OCI-LY7 (cell line): ENCODE measurements at regions not wholly inside any gene's neighbourhood (a gene's known extent, or its start where the extent isn't known, plus 50 kb on each side); places are given as distances from the start of the nearest gene placed in this dataset.

Source experiments
- BruUV-seq: library from RNA; stranded (reverse); fragments of 400-500 nt; replicated peaks from 2 replicates; lab custom pipeline; 2021; lab: Mats Ljungman, UMichigan
- CTCF ChIA-PET: fragments of 300-600 bp; sonication (Branson Sonifier 250); formaldehyde crosslinking; loops from one replicate; lab custom pipeline; 2022; ENCODE audit warnings: antibody characterized with exemption; ENCODE audit not compliant: unreplicated experiment; lab: Charles Lee
- POLR2A ChIA-PET: fragments of 300-600 bp; sonication (Branson Sonifier 250); formaldehyde crosslinking; loops from one replicate; lab custom pipeline; 2022; ENCODE audit warnings: antibody characterized with exemption; lab: Charles Lee
- DNase-seq: peaks from one replicate; pipeline ENCODE4 v3.0.0-alpha.2; 2015; ENCODE audit warnings: low spot score
- H2AFZ ChIP-seq: fragments of 200-600 bp; sonication (generic), shearing (Covaris generic); 2 replicates; pipeline ENCODE4 v1.6.1; 2014; ENCODE audit warnings: mild to moderate bottlenecking, antibody characterized with exemption, low read length, moderate library complexity
- H3K27ac ChIP-seq: fragments of 200-600 bp; sonication (generic); 2 replicates; pipeline ENCODE4 v1.5.1; 2014; ENCODE audit warnings: mixed run types, low read depth, mild to moderate bottlenecking, moderate library complexity, low read length, inconsistent platforms; ENCODE audit not compliant: poor library complexity, severe bottlenecking
- H3K36me3 ChIP-seq: fragments of 200-600 bp; sonication (generic); 2 replicates; pipeline ENCODE4 v1.6.1; 2014; ENCODE audit warnings: mild to moderate bottlenecking, antibody characterized with exemption, low read length, moderate library complexity, mixed read lengths; ENCODE audit not compliant: insufficient read depth
- H3K4me1 ChIP-seq: fragments of 200-600 bp; sonication (generic); 2 replicates; pipeline ENCODE4 v1.5.1; 2014; ENCODE audit warnings: mild to moderate bottlenecking, low read length; ENCODE audit not compliant: insufficient read depth, poor library complexity, severe bottlenecking
- H3K4me2 ChIP-seq: fragments of 200-600 bp; sonication (generic); 2 replicates; pipeline ENCODE4 v1.6.1; 2014; ENCODE audit warnings: mild to moderate bottlenecking, low read length
- H3K4me3 ChIP-seq: fragments of 200-600 bp; sonication (generic); 2 replicates; pipeline ENCODE4 v1.5.1; 2014; ENCODE audit warnings: mild to moderate bottlenecking, low read depth, low read length; ENCODE audit not compliant: poor library complexity, severe bottlenecking
- H3K79me2 ChIP-seq: fragments of 200-600 bp; sonication (generic); 2 replicates; pipeline ENCODE4 v1.6.1; 2016; ENCODE audit warnings: low read depth, mild to moderate bottlenecking, low read length, moderate library complexity, mixed read lengths; ENCODE audit not compliant: insufficient read depth
- H3K9me2 ChIP-seq: fragments of 200-600 bp; sonication (generic); 2 replicates; pipeline ENCODE4 v1.6.1; 2016; ENCODE audit warnings: mild to moderate bottlenecking, low read length, mixed read lengths; ENCODE audit not compliant: insufficient read depth
- H3K9me3 ChIP-seq: fragments of 200-600 bp; sonication (generic); 2 replicates; pipeline ENCODE4 v1.6.1; 2014; ENCODE audit warnings: mild to moderate bottlenecking, mixed run types, low read length, mixed read lengths
- H4K20me1 ChIP-seq: fragments of 200-600 bp; sonication (generic); 2 replicates; pipeline ENCODE4 v1.6.1; 2014; ENCODE audit warnings: mild to moderate bottlenecking, antibody characterized with exemption, low read length, moderate library complexity, mixed read lengths; ENCODE audit not compliant: insufficient read depth
- EZH2phosphoT487 ChIP-seq: fragments of 200-600 bp; sonication (generic); IDR thresholded peaks from 2 replicates; pipeline ENCODE4 v1.6.1; 2018; ENCODE audit warnings: low read depth, borderline replicate concordance, mild to moderate bottlenecking, mixed run types, antibody characterized with exemption, low read length, moderate library complexity, mixed read lengths
- intact Hi-C: fragments of 100-400 bp; cut with micrococcal nuclease; formaldehyde crosslinking; loops from one replicate; pipeline ENCODE4 v1.10.0; 2022; ENCODE audit not compliant: unreplicated experiment
- TF ChIP-seq, protein P1 (sequence below): fragments of 200-600 bp; sonication (generic); conservative IDR thresholded peaks from 2 replicates; pipeline ENCODE4 v1.5.1; 2014; ENCODE audit warnings: mild to moderate bottlenecking, antibody characterized with exemption, low read length, moderate library complexity, mixed read lengths

- CTCF ChIA-PET = no interaction called here
- no peak overlapping the region for H3K27ac ChIP-seq
- POLR2A ChIA-PET = interaction anchor here (0.6 to 1.2 kb wide), 2 partner anchors 8 to 258 kb away, joined by 3 to 4 read pairs; no protein-coding TSS in a partner anchor
- no peaks in the 10 kb centered on the region for H3K9me2 ChIP-seq
- H3K9me3 ChIP-seq = no peaks in the 10 kb centered on the region
- no peaks in the 10 kb centered on the region for H3K79me2 ChIP-seq
- intact Hi-C loops = no loop called here
- no peaks in the 10 kb centered on the region for H3K4me1 ChIP-seq
- no peak for DNase-seq
- no peak overlapping the region for H3K4me2 ChIP-seq
- TF ChIP-seq, protein P1, sequence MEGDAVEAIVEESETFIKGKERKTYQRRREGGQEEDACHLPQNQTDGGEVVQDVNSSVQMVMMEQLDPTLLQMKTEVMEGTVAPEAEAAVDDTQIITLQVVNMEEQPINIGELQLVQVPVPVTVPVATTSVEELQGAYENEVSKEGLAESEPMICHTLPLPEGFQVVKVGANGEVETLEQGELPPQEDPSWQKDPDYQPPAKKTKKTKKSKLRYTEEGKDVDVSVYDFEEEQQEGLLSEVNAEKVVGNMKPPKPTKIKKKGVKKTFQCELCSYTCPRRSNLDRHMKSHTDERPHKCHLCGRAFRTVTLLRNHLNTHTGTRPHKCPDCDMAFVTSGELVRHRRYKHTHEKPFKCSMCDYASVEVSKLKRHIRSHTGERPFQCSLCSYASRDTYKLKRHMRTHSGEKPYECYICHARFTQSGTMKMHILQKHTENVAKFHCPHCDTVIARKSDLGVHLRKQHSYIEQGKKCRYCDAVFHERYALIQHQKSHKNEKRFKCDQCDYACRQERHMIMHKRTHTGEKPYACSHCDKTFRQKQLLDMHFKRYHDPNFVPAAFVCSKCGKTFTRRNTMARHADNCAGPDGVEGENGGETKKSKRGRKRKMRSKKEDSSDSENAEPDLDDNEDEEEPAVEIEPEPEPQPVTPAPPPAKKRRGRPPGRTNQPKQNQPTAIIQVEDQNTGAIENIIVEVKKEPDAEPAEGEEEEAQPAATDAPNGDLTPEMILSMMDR = no peak
- no peak for TF ChIP-seq EZH2phosphoT487
- H3K36me3 ChIP-seq = no peaks in the 10 kb centered on the region
- no peak overlapping the region for H2AFZ ChIP-seq
- no TSS peak for BruUV-seq
- no peaks in the 10 kb centered on the region for H4K20me1 ChIP-seq
- H3K4me3 ChIP-seq = no peak overlapping the region
Measured at GRCh38 chr7:109331423-109331822, 761.7 kb downstream of the DNAJB9 start.

GRCh38 chr7:109335951-109336350 lies 766.3 kb downstream of the DNAJB9 start:
- no peak overlapping the region for H2AFZ ChIP-seq
- H3K4me1 ChIP-seq = no peaks in the 10 kb centered on the region
- H3K36me3 ChIP-seq = no peaks in the 10 kb centered on the region
- BruUV-seq = no TSS peak
- no peak for DNase-seq
- intact Hi-C loops = no loop called here
- POLR2A ChIA-PET = interaction anchor here (1.3 kb wide), 1 partner anchor 14 kb away, joined by 4 read pairs; no protein-coding TSS in a partner anchor
- H3K4me2 ChIP-seq = no peak overlapping the region
- no peak overlapping the region for H3K27ac ChIP-seq
- CTCF ChIA-PET = no interaction called here
- H4K20me1 ChIP-seq = no peaks in the 10 kb centered on the region
- H3K79me2 ChIP-seq = no peaks in the 10 kb centered on the region
- no peaks in the 10 kb centered on the region for H3K9me3 ChIP-seq
- no peaks in the 10 kb centered on the region for H3K9me2 ChIP-seq
- TF ChIP-seq, protein P1 = no peak
- TF ChIP-seq EZH2phosphoT487 = no peak
- H3K4me3 ChIP-seq = no peak overlapping the region

DNA sequence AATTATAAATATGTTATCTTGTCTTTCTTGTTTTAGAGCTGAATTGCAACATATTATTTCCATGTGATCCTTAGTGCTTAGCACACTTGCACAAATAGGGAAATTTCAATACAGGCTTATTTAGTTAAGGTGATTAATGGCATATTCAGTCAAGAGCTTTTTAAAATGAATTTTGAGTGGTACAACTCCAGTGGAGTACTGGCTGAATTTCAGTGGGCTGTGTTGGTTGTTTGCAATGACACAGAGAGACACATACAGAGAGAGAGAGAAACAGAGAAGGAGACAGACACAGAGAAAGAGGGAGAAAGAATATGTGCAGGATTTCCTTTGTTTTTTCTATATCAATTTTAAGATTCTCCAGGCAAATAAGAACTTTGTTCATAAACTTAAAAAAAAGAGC lies 766.9 kb downstream of the DNAJB9 start:
- no TSS peak for BruUV-seq
- POLR2A ChIA-PET = interaction anchor here (1.3 kb wide), 1 partner anchor 15 kb away, joined by 4 read pairs; no protein-coding TSS in a partner anchor

More for the DNA sequence above, 766.9 kb downstream of the DNAJB9 start:
- TF ChIP-seq, protein P1 = no peak
- TF ChIP-seq EZH2phosphoT487 = no peak
- no peak overlapping the region for H3K4me2 ChIP-seq
- H3K4me3 ChIP-seq = no peak overlapping the region
- H3K36me3 ChIP-seq = no peaks in the 10 kb centered on the region
- H3K27ac ChIP-seq = no peak overlapping the region
- intact Hi-C loops = no loop called here
- CTCF ChIA-PET = no interaction called here
- H2AFZ ChIP-seq = no peak overlapping the region
- H3K79me2 ChIP-seq = no peaks in the 10 kb centered on the region
- no peaks in the 10 kb centered on the region for H3K4me1 ChIP-seq
- no peak for DNase-seq
- no peaks in the 10 kb centered on the region for H3K9me2 ChIP-seq
- H3K9me3 ChIP-seq = no peaks in the 10 kb centered on the region
- no peaks in the 10 kb centered on the region for H4K20me1 ChIP-seq
